OCI-LY7 (cell line): ENCODE measurements at regions not wholly inside any gene's neighbourhood (a gene's known extent, or its start where the extent isn't known, plus 50 kb on each side); places are given as distances from the start of the nearest gene placed in this dataset.

ENCODE experiments used
- BruUV-seq: library from RNA; stranded (reverse); fragments of 400-500 nt; replicated peaks from 2 replicates; lab custom pipeline; 2021; lab: Mats Ljungman, UMichigan
- CTCF ChIA-PET: fragments of 300-600 bp; sonication (Branson Sonifier 250); formaldehyde crosslinking; loops from one replicate; lab custom pipeline; 2022; ENCODE audit warnings: antibody characterized with exemption; ENCODE audit not compliant: unreplicated experiment; lab: Charles Lee
- POLR2A ChIA-PET: fragments of 300-600 bp; sonication (Branson Sonifier 250); formaldehyde crosslinking; loops from one replicate; lab custom pipeline; 2022; ENCODE audit warnings: antibody characterized with exemption; lab: Charles Lee
- DNase-seq: peaks from one replicate; pipeline ENCODE4 v3.0.0-alpha.2; 2015; ENCODE audit warnings: low spot score
- H2AFZ ChIP-seq: fragments of 200-600 bp; sonication (generic), shearing (Covaris generic); 2 replicates; pipeline ENCODE4 v1.6.1; 2014; ENCODE audit warnings: mild to moderate bottlenecking, antibody characterized with exemption, low read length, moderate library complexity
- H3K27ac ChIP-seq: fragments of 200-600 bp; sonication (generic); 2 replicates; pipeline ENCODE4 v1.5.1; 2014; ENCODE audit warnings: mixed run types, low read depth, mild to moderate bottlenecking, moderate library complexity, low read length, inconsistent platforms; ENCODE audit not compliant: poor library complexity, severe bottlenecking
- H3K36me3 ChIP-seq: fragments of 200-600 bp; sonication (generic); 2 replicates; pipeline ENCODE4 v1.6.1; 2014; ENCODE audit warnings: mild to moderate bottlenecking, antibody characterized with exemption, low read length, moderate library complexity, mixed read lengths; ENCODE audit not compliant: insufficient read depth
- H3K4me1 ChIP-seq: fragments of 200-600 bp; sonication (generic); 2 replicates; pipeline ENCODE4 v1.5.1; 2014; ENCODE audit warnings: mild to moderate bottlenecking, low read length; ENCODE audit not compliant: insufficient read depth, poor library complexity, severe bottlenecking
- H3K4me2 ChIP-seq: fragments of 200-600 bp; sonication (generic); 2 replicates; pipeline ENCODE4 v1.6.1; 2014; ENCODE audit warnings: mild to moderate bottlenecking, low read length
- H3K4me3 ChIP-seq: fragments of 200-600 bp; sonication (generic); 2 replicates; pipeline ENCODE4 v1.5.1; 2014; ENCODE audit warnings: mild to moderate bottlenecking, low read depth, low read length; ENCODE audit not compliant: poor library complexity, severe bottlenecking
- H3K79me2 ChIP-seq: fragments of 200-600 bp; sonication (generic); 2 replicates; pipeline ENCODE4 v1.6.1; 2016; ENCODE audit warnings: low read depth, mild to moderate bottlenecking, low read length, moderate library complexity, mixed read lengths; ENCODE audit not compliant: insufficient read depth
- H3K9me2 ChIP-seq: fragments of 200-600 bp; sonication (generic); 2 replicates; pipeline ENCODE4 v1.6.1; 2016; ENCODE audit warnings: mild to moderate bottlenecking, low read length, mixed read lengths; ENCODE audit not compliant: insufficient read depth
- H3K9me3 ChIP-seq: fragments of 200-600 bp; sonication (generic); 2 replicates; pipeline ENCODE4 v1.6.1; 2014; ENCODE audit warnings: mild to moderate bottlenecking, mixed run types, low read length, mixed read lengths
- H4K20me1 ChIP-seq: fragments of 200-600 bp; sonication (generic); 2 replicates; pipeline ENCODE4 v1.6.1; 2014; ENCODE audit warnings: mild to moderate bottlenecking, antibody characterized with exemption, low read length, moderate library complexity, mixed read lengths; ENCODE audit not compliant: insufficient read depth
- CTCF ChIP-seq: fragments of 200-600 bp; sonication (generic); conservative IDR thresholded peaks from 2 replicates; pipeline ENCODE4 v1.5.1; 2014; ENCODE audit warnings: mild to moderate bottlenecking, antibody characterized with exemption, low read length, moderate library complexity, mixed read lengths
- EZH2phosphoT487 ChIP-seq: fragments of 200-600 bp; sonication (generic); IDR thresholded peaks from 2 replicates; pipeline ENCODE4 v1.6.1; 2018; ENCODE audit warnings: low read depth, borderline replicate concordance, mild to moderate bottlenecking, mixed run types, antibody characterized with exemption, low read length, moderate library complexity, mixed read lengths
- intact Hi-C: fragments of 100-400 bp; cut with micrococcal nuclease; formaldehyde crosslinking; loops from one replicate; pipeline ENCODE4 v1.10.0; 2022; ENCODE audit not compliant: unreplicated experiment

- ChIA-PET POLR2A (no interaction called here), CTCF (no interaction called here)
- BruUV-seq, result no TSS peak
- Histone ChIP-seq H3K4me3 (no peak overlapping the region), H3K4me1 (no peaks in the 10 kb centered on the region), H3K27ac (no peak overlapping the region), H3K79me2 (no peaks in the 10 kb centered on the region), H4K20me1 (no peaks in the 10 kb centered on the region), H3K4me2 (no peak overlapping the region), H3K36me3 (no peaks in the 10 kb centered on the region), H3K9me3 (no peaks in the 10 kb centered on the region), H3K9me2 (no peaks in the 10 kb centered on the region), H2AFZ (no peak overlapping the region)
- no peak for DNase-seq
- no peak for TF ChIP-seq EZH2phosphoT487
- no peak for TF ChIP-seq CTCF
- intact Hi-C loops, result no loop called here
Measured at GRCh38 chr13:26155568-26155967, 66.5 kb downstream of the RNF6 start.

- no peak overlapping the region for H3K4me3 ChIP-seq
- no peaks in the 10 kb centered on the region for H3K4me1 ChIP-seq
- 0 out of 2 replicates have a peak, but pooled peaks have one; percentile 23 for TF ChIP-seq CTCF
- TF ChIP-seq EZH2phosphoT487, result no peak
- H3K9me3 ChIP-seq, result no peaks in the 10 kb centered on the region
- DNase-seq, result no peak
- no TSS peak for BruUV-seq
- H2AFZ ChIP-seq, result no peak overlapping the region
- ChIA-PET CTCF (no interaction called here), POLR2A (no interaction called here)
- H4K20me1 ChIP-seq, result no peaks in the 10 kb centered on the region
- H3K4me2 ChIP-seq, result no peak overlapping the region
- no peaks in the 10 kb centered on the region for H3K79me2 ChIP-seq
- intact Hi-C loops, result no loop called here
- no peak overlapping the region for H3K27ac ChIP-seq
- H3K36me3 ChIP-seq, result no peaks in the 10 kb centered on the region
- no peaks in the 10 kb centered on the region for H3K9me2 ChIP-seq
Measured at GRCh38 chr13:26133851-26134250, 82.0 kb upstream of the SHISA2 start.

GRCh38 chr13:26133286-26133685 is 81.5 kb upstream of the SHISA2 start:
- no peak for TF ChIP-seq EZH2phosphoT487
- no peak for TF ChIP-seq CTCF
- H3K4me3 ChIP-seq, result no peak overlapping the region
- H3K79me2 ChIP-seq, result no peaks in the 10 kb centered on the region
- ChIA-PET CTCF (no interaction called here), POLR2A (no interaction called here)
- H3K4me2 ChIP-seq, result no peak overlapping the region
- H3K36me3 ChIP-seq, result no peaks in the 10 kb centered on the region
- no peaks in the 10 kb centered on the region for H3K4me1 ChIP-seq
- H3K9me2 ChIP-seq, result no peaks in the 10 kb centered on the region
- H2AFZ ChIP-seq, result no peak overlapping the region
- no peaks in the 10 kb centered on the region for H4K20me1 ChIP-seq
- H3K9me3 ChIP-seq, result no peaks in the 10 kb centered on the region
- no peak for DNase-seq
- intact Hi-C loops, result no loop called here
- no peak overlapping the region for H3K27ac ChIP-seq
- BruUV-seq, result no TSS peak
